Small intestine (tissue), 7 donors: ENCODE measurements at regions not wholly inside any gene's neighbourhood (a gene's known extent, or its start where the extent isn't known, plus 50 kb on each side); places are given as distances from the start of the nearest gene placed in this dataset.

Experiments used
- DNase-seq, 2 donors: peaks; one replicate each; pipeline versions ENCODE4 v3.0.0 to v3.0.0-alpha.2; 2013
- FAIRE-seq: peaks from 2 replicates; lab custom pipeline; 2012; peaks lifted over from hg19 to GRCh38; lab: Jason Lieb, UNC
- H3K27ac ChIP-seq, 3 donors: one replicate each; pipeline ENCODE4 v1.5.1; 2013; ENCODE audit warnings: low read length in 2 of 3, mild to moderate bottlenecking in 2 of 3, control low read depth in 1 of 3, inconsistent platforms in 1 of 3, low read depth in 1 of 3, moderate library complexity in 1 of 3
- H3K27me3 ChIP-seq, 3 donors: one replicate each; pipeline ENCODE4 v1.6.1; 2013; ENCODE audit warnings: low read length in 3 of 3, inconsistent platforms in 1 of 3; ENCODE audit not compliant: control insufficient read depth in 3 of 3, insufficient read depth in 3 of 3
- H3K36me3 ChIP-seq, 3 donors: one replicate each; pipeline ENCODE4 v1.6.1; 2013; ENCODE audit warnings: low read length in 3 of 3, inconsistent platforms in 1 of 3, low read depth in 1 of 3, mild to moderate bottlenecking in 1 of 3, moderate library complexity in 1 of 3; ENCODE audit not compliant: control insufficient read depth in 3 of 3, insufficient read depth in 2 of 3
- H3K4me1 ChIP-seq, 3 donors: one replicate each; pipeline ENCODE4 v1.6.1; 2013; ENCODE audit warnings: low read length in 2 of 3, inconsistent platforms in 1 of 3, low read depth in 1 of 3, mild to moderate bottlenecking in 1 of 3, moderate library complexity in 1 of 3; ENCODE audit not compliant: control insufficient read depth in 3 of 3, insufficient read depth in 2 of 3
- H3K4me3 ChIP-seq, 3 donors: one replicate each; pipeline ENCODE4 v1.5.1; 2013; ENCODE audit warnings: low read length in 3 of 3, control low read depth in 1 of 3, inconsistent platforms in 1 of 3, low read depth in 1 of 3, mild to moderate bottlenecking in 1 of 3, moderate library complexity in 1 of 3
- H3K9me3 ChIP-seq, 2 donors: one replicate each; pipeline ENCODE4 v1.6.1; 2013; ENCODE audit warnings: low read depth in 1 of 2, low read length in 1 of 2; ENCODE audit not compliant: control insufficient read depth in 2 of 2, insufficient read depth in 1 of 2
- WGBS, 3 donors: extraction: QIAGEN DNeasy Blood & Tissue Kit; methylation state at CpG; one replicate each; pipeline ENCODE4 v1.1.7; 2013; 5-methylcytosine and 5-hydroxymethylcytosine counted together
- donor health status: healthy with polysubstance abuse.
- donor health status: control.
- donor health status: control.
- donor health status: Bipolar disorder and iron deficiency.
- donor health status: healthy.

GRCh38 chr6:54629131-54629530 is 217.4 kb upstream of the FAM83B start:
- no peaks in the 10 kb centered on the region for H3K9me3 ChIP-seq
- H3K4me1 ChIP-seq = no peaks in the 10 kb centered on the region
- H3K27me3 ChIP-seq = no peaks in the 10 kb centered on the region
- WGBS, 3 donors = 78 to 82% (median 81%) methylated on average over 1 of the region's 1 CpG
- no peaks in the 10 kb centered on the region for H3K36me3 ChIP-seq
- DNase-seq = no peak
- no peak overlapping the region for H3K27ac ChIP-seq
- H3K4me3 ChIP-seq = no peak overlapping the region
- no peak for FAIRE-seq

- 30 to 63% (median 37%) methylated on average over 2 of the region's 2 CpGs for WGBS, 3 donors
- H3K4me1 ChIP-seq = no peaks in the 10 kb centered on the region
- H3K36me3 ChIP-seq = no peaks in the 10 kb centered on the region
- FAIRE-seq (no peak), DNase-seq (peak; percentile 10 to 35)
- no peaks in the 10 kb centered on the region for H3K9me3 ChIP-seq
- H3K4me3 ChIP-seq = no peak overlapping the region
- no peak overlapping the region for H3K27ac ChIP-seq
- no peaks in the 10 kb centered on the region for H3K27me3 ChIP-seq
These were observed 213.5 kb upstream of the FAM83B start for GRCh38 chr6:54632984-54633565.

GRCh38 chr6:54633601-54634000 is 213.0 kb upstream of the FAM83B start:
- Histone ChIP-seq H3K4me1 (no peaks in the 10 kb centered on the region), H3K4me3 (no peak overlapping the region), H3K27me3 (no peaks in the 10 kb centered on the region), H3K27ac (no peak overlapping the region), H3K9me3 (no peaks in the 10 kb centered on the region), H3K36me3 (no peaks in the 10 kb centered on the region)
- FAIRE-seq (no peak), DNase-seq (peak; percentile 2 to 26)
- WGBS, 3 donors = 24 to 53% (median 36%) methylated on average over 4 of the region's 4 CpGs

- H3K4me1 ChIP-seq = no peaks in the 10 kb centered on the region
- H3K4me3 ChIP-seq = no peak overlapping the region
- 80 to 92% (median 80%) methylated on average over 1 of the region's 1 CpG for WGBS, 3 donors
- no peaks in the 10 kb centered on the region for H3K9me3 ChIP-seq
- DNase-seq (no peak), FAIRE-seq (no peak)
- no peaks in the 10 kb centered on the region for H3K27me3 ChIP-seq
- no peaks in the 10 kb centered on the region for H3K36me3 ChIP-seq
- H3K27ac ChIP-seq = no peak overlapping the region
These were observed 205.7 kb upstream of the FAM83B start for GRCh38 chr6:54640911-54641310.

GRCh38 chr6:54646069-54646950 is 200.3 kb upstream of the FAM83B start:
- no peaks in the 10 kb centered on the region for H3K4me1 ChIP-seq
- FAIRE-seq = no peak
- no peaks in the 10 kb centered on the region for H3K36me3 ChIP-seq
- whole genome bisulfite sequencing, 3 donors = 58 to 63% (median 59%) methylated on average over 4 of the region's 4 CpGs
- no peaks in the 10 kb centered on the region for H3K27me3 ChIP-seq
- H3K9me3 ChIP-seq = no peaks in the 10 kb centered on the region
- no peak overlapping the region for H3K27ac ChIP-seq
- DNase-seq = no peak
- H3K4me3 ChIP-seq = no peak overlapping the region

GRCh38 chr6:54646951-54647664 is 199.5 kb upstream of the FAM83B start:
- 81 to 91% (median 86%) methylated on average over 8 of the region's 8 CpGs for WGBS, 3 donors
- H3K9me3 ChIP-seq = no peaks in the 10 kb centered on the region
- FAIRE-seq = no peak
- no peak overlapping the region for H3K27ac ChIP-seq
- no peaks in the 10 kb centered on the region for H3K27me3 ChIP-seq
- no peaks in the 10 kb centered on the region for H3K36me3 ChIP-seq
- no peak overlapping the region for H3K4me3 ChIP-seq
- H3K4me1 ChIP-seq = no peaks in the 10 kb centered on the region
- DNase-seq = no peak

GRCh38 chr6:54654381-54654780 is 192.2 kb upstream of the FAM83B start:
- FAIRE-seq (no peak), DNase-seq (peak in 1 of 2 donors; percentile 2)
- no peaks in the 10 kb centered on the region for H3K36me3 ChIP-seq
- no peak overlapping the region for H3K4me3 ChIP-seq
- H3K27ac ChIP-seq = no peak overlapping the region
- no peaks in the 10 kb centered on the region for H3K9me3 ChIP-seq
- no peaks in the 10 kb centered on the region for H3K27me3 ChIP-seq
- no peaks in the 10 kb centered on the region for H3K4me1 ChIP-seq

DNA sequence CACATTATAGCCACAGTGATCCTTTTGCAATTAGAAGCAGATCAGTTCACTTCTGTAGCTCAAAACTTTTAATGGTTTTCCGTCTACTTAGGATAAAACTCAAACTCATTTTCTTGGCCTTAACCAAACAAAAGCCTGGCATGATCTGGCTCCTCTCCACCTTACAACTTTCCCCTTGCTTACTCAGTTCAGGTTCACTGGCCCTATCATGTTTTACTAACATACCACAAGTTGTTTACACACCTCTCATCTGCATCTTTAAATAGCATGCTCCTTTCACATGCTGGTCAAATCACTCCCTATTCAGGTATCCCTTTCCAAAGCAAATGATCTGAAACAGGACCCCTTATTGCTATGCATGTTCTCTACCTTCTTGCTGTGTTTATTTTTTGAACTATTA is 191.4 kb upstream of the FAM83B start:
- Histone ChIP-seq H3K27me3 (no peaks in the 10 kb centered on the region), H3K4me3 (no peak overlapping the region), H3K9me3 (no peaks in the 10 kb centered on the region), H3K36me3 (no peaks in the 10 kb centered on the region), H3K27ac (no peak overlapping the region), H3K4me1 (no peaks in the 10 kb centered on the region)
- FAIRE-seq (no peak), DNase-seq (no peak)
- WGBS, 3 donors = 80 to 94% (median 92%) methylated on average over 1 of the region's 1 CpG
